Gastroesophageal sphincter (tissue), 3 donors: ENCODE measurements at regions not wholly inside any gene's neighbourhood (a gene's known extent, or its start where the extent isn't known, plus 50 kb on each side); places are given as distances from the start of the nearest gene placed in this dataset.

Source experiments
- POLR2A ChIP-seq, 2 donors: fragments of 450-650 bp; IDR thresholded peaks; one replicate each; pipeline ENCODE4 v1.6.1; 2017; ENCODE audit warnings: antibody characterized with exemption in 2 of 2, mild to moderate bottlenecking in 2 of 2, moderate library complexity in 1 of 2
- POLR2AphosphoS5 ChIP-seq: sonication (generic); formaldehyde crosslinking; IDR thresholded peaks from one replicate; pipeline ENCODE4 v1.6.1; 2017; ENCODE audit warnings: antibody characterized with exemption
- TF ChIP-seq, protein P1 (sequence below), 4 experiments: fragments of 200-600 bp in 2 of 4; fragments of 450-650 bp in 2 of 4; sonication (generic) in 1 of 4; IDR thresholded peaks; one replicate each; pipeline ENCODE4 v1.5.1; 2017 to 2019; ENCODE audit warnings: antibody characterized with exemption in 4 of 4, mild to moderate bottlenecking in 2 of 4, moderate library complexity in 2 of 4

DNA sequence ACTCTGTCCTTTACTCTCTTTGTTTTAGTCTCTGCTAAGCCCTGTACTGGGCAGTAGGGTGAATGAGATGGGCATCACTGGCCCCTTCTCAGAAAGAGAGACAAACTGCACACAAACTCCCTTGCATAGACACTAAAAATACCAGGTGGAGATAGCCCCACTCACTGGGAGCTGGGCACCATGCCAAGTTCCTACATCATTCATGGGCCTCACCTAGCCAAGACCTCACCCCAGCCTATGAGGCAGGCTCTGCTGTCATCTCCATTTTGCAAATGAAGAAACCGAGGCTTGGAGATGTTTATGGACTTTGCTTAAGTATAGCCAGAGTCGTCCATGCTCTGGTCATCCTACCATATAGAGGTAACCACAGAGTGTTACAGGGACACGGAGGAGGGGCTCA, 499.8 kb upstream of the CDH11 start:
- TF ChIP-seq, protein P1, sequence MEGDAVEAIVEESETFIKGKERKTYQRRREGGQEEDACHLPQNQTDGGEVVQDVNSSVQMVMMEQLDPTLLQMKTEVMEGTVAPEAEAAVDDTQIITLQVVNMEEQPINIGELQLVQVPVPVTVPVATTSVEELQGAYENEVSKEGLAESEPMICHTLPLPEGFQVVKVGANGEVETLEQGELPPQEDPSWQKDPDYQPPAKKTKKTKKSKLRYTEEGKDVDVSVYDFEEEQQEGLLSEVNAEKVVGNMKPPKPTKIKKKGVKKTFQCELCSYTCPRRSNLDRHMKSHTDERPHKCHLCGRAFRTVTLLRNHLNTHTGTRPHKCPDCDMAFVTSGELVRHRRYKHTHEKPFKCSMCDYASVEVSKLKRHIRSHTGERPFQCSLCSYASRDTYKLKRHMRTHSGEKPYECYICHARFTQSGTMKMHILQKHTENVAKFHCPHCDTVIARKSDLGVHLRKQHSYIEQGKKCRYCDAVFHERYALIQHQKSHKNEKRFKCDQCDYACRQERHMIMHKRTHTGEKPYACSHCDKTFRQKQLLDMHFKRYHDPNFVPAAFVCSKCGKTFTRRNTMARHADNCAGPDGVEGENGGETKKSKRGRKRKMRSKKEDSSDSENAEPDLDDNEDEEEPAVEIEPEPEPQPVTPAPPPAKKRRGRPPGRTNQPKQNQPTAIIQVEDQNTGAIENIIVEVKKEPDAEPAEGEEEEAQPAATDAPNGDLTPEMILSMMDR (IDR thresholded peaks at IDR 0.05): no peak
- TF ChIP-seq POLR2A (IDR thresholded peaks at IDR 0.05): no peak
- TF ChIP-seq POLR2AphosphoS5: no peak
